GM18870 (cell line): ENCODE measurements at regions not wholly inside any gene's neighbourhood (a gene's known extent, or its start where the extent isn't known, plus 50 kb on each side); places are given as distances from the start of the nearest gene placed in this dataset.
A peak's percentile ranks its signal among the peaks of the same experiment; 100 is the strongest.

Experiments
- ATAC-seq: cut with Tn5 transposase; IDR thresholded peaks from one replicate; pipeline ENCODE4 v1.9.1; 2021; ENCODE audit warnings: moderate library complexity; ENCODE audit not compliant: unreplicated experiment

DNA sequence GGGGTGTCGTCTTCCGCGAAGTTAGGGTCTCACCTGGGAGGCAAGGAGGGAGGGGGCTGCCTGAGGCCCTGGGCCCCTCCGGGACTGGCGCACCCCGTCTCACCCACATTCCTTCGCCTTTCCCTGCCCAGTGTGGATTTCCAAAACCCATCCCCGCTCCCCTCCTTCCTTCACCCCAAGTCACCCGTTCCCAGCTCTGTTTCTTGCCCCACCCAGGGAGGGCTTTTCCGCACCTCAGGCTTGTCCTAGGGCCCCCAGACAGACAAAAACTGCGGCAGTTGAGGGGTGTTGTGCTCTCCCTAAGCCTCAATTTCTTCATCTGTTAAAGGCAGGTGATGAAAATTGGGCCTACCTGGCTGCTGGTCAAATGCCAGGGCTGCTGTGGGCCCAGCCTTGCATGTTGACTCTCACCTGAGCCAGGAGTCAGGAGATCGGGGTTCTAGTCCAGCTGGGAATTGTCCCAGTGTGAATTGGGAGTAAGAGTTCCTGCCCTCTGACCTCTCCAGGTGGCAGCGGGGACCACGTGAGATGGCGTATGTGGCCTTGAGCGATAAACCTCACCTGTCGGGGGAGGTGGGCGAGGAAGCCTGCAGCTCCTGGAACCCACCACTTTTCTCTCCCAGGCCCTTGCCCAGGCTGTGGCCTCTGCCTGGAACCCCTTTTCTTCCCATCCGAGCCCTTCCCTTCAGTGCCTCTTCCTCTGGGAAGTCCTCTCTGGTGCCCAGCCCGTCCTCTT is 143.4 kb upstream of the IER5L start:
- ATAC-seq: no peak

- ATAC-seq: peak; percentile 60
Measured at GRCh38 chr9:129320575-129321285, 142.7 kb upstream of the IER5L start.

DNA sequence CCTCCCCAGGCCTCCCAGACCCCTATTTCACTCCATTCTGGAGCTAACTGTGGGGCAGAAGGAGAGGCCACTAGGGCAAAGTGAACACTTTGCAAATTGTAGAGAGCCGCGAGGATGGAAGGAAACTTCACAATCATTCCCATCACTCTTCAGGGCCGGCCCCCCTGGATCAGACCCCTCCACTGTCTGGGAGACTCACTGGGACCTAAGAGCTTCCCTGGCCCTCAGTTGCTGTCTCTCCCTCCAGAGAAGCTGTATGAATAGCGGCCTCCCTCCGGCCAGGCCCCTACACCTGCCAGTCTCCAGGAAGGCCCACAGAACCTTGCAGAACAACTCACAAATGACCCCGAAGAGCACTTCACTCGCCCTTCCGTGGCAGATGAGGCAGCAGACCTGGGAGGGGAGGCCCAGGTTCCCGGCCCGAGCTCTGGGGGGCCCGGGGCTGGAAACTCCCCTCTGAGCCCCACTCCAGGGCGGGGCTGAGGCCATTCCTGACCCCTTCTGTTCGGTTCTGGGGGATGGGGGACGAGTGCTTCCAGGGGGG is 141.9 kb upstream of the IER5L start:
- no peak for ATAC-seq

- no peak for ATAC-seq
Measured at GRCh38 chr9:129319076-129319937, 141.2 kb upstream of the IER5L start.

GRCh38 chr9:129318121-129319075 is 140.3 kb upstream of the IER5L start:
- no peak for ATAC-seq

DNA sequence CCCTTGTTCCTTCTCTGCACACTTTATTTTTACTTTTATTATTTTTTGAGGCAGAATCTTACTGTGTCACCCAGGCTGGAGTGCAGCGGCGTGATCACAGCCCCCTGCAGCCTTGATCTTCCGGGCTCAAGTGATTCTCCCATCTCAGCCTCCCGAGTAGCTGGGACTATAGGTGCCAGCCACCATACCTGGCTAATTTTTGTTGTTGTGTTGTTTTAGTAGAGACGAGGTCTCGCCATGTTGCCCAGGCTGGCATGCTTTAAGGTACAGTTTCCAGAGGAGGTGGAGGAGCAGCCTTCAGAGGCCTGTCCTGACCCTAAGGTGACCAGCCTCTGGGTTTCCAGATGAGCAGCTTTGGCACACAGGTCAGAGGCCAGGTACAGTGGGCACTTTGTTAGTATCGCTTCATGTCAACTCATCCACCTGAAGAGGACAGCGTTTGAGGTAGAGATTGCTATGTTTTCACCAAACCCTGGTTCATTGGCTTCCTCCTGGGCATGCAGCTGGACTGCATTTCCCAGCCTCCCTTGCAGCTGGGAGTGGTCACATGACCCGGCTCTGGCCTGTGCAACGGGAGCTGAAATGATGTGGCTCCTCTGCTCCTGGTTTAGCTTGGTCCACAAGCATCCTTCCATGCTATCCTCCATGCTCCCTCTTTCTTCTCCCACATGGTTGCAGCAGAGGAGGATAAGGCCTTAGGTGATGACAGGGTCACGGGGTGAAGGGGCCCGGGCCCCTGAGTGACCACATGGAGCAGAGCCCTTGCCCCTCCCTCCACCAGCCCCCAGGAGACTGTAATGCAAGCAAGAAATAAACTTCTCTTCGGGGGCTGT is 139.3 kb upstream of the IER5L start:
- ATAC-seq: no peak

- ATAC-seq: no peak
Measured at GRCh38 chr9:129316281-129317030, 138.4 kb upstream of the IER5L start.

DNA sequence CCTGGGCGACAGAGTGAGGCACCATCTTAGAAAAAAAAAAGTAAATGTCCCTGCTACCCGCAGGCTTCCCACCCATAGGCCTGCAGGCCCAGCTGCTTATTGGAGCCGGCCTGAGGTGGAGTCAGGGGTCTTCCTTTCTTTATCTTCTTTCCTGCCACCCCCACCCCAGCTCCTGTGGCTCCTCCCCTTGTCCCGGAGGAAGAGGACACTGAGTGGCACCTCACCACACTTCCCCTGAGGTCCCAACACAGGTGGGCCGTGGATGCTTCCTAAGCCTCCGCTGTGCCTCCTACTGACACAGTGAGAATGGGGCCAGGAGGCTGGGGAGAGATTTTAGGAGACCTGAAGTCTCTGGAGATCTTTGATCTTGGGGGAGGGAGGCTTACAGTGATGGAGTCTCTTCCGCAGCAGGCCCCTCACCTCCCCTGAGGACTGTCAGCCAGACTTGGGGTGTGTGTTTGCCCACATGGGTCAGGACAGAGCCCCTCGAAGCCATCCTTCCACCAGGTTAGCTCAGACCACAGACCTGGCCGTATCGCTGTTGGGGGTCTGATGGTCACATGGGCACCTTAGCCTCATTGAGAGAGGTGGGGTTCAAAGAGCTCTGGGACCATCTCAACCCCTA is 135.4 kb upstream of the IER5L start:
- no peak for ATAC-seq

DNA sequence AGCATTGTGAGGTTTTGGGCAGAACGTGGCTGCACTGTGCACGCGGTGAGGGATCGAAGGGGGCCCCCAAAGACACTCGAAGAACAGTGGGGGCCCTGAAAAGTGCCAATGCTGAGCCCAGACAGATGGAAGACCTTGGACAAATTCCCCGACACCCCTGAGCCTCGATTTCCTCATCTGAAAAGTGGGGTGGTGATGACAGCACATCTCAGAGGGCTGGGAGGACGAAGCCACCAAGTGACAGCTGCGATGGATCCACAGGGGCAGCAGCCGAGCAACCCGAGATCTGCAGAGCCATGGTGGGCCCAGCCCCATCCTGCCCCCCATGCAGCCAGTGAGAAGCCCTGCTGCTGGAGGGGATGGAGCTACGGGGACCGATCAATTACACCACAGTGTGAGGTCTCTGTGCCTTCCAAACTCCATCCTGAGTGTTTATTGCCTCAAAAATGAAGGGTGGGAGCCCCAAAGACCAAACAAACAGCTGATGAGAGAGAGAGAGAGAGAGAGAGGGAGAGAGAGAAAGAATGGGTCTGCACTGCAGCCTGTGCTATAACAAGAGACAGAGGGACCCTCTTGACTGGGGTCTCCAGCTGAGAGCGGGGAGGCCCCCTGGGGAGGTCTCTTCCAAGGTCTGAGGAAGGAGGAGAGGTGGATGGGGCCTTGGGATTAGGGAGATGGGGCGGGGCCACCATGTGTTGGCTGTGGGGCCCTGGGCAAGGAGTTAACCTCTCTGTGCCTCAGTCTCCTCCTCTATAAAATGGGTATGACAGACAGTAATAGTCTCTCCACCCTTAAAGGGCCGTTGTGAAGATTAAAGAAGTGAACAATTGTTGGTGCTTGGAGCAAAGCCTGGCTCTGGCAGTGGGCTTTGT is 134.4 kb upstream of the IER5L start:
- no peak for ATAC-seq

DNA sequence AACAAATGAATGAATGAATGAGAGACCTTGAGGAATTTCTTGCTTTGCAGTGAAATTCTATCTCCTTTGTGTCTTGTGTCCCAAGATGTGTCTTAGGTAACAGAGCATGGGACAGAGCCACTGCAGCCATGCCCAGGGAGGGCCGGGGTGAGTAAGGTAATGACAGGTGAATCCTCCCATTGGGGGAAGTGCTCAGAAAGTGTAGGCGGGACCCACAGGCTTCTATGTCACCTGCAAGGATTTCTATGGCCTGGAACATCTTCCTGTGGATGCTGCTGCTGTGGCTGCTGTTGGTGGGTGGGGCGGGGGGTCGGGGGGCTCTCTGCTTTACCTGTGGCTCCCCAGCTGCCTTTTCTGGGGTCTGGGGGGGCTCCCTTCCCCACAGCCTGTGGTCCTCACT is 133.6 kb upstream of the IER5L start:
- ATAC-seq: no peak

GRCh38 chr9:129310666-129311350 is 132.7 kb upstream of the IER5L start:
- ATAC-seq: no peak

GRCh38 chr9:129309906-129310305 is 131.8 kb upstream of the IER5L start:
- ATAC-seq: no peak

DNA sequence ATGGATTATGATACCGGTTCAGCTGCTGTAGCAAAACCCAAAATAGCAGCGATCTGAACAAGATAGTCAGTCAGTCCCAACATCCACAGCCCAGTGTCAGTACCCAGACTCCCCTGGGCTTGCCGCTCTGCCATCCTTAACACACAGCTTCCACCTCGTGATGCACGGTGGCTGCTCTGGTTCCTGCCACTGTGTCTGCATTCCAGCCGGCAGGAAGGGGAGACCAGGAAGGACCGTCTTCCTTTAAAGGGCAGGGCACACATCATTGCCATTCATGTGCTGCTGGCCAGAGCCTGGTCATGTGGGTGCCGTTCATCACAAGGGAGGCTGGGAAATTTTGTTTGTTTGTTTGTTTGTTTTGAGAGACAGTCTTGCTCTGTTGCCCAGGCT is 131.0 kb upstream of the IER5L start:
- ATAC-seq: no peak

- no peak for ATAC-seq
Measured at GRCh38 chr9:129307227-129307970, 129.3 kb upstream of the IER5L start.

- no peak for ATAC-seq
Measured at GRCh38 chr9:129306318-129306973, 128.4 kb upstream of the IER5L start.
